ENCODE measurements at regions not wholly inside any gene's neighbourhood (a gene's known extent, or its start where the extent isn't known, plus 50 kb on each side); places are given as distances from the start of the nearest gene placed in this dataset.
"Not testable (repeated sequence)": the region's sequence is repeated elsewhere in the genome, so short reads cannot be mapped to it uniquely, and the experiment has no call there.

DNA sequence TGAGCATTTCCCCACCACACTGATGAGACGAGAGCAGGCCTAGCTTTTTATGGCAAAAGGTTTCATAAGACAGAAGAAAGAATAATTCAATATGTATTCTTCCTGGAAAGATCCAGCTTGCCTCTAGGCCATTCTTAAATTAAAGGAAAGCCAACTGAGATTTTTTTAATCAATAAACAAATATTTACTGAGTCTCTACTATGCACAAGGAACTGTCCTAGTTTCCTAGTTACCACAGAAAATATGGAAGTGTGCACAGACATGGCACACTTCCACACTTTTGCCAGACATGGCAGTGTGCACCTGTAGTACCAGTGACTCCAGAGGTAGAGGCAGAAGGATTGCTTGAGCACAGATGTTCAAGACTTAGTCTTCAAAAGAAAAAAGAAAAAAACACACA, 281.0 kb downstream of the CETN3 start:
- no peak for DNase-seq

DNA sequence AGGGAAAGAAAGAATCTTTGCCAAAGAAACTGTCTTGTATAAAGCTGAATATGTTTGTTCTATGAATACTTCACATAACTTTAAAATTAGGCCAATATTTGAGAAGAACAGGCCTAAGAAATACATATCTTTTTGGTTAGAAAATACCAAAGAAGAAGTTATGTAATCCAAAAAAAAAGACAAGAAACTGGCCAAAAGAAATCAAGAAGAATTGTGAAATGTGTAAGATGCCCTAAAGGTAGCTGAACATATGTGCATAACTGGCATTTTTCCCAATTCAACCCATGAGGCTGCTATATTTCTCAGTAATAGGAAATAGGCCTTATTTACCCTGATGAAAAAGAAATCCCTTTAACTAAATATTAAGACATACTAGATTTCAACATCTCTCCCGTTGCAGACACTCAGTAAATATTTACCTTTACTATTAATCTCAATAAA, 290.0 kb downstream of the CETN3 start:
- DNase-seq, result no peak

DNA sequence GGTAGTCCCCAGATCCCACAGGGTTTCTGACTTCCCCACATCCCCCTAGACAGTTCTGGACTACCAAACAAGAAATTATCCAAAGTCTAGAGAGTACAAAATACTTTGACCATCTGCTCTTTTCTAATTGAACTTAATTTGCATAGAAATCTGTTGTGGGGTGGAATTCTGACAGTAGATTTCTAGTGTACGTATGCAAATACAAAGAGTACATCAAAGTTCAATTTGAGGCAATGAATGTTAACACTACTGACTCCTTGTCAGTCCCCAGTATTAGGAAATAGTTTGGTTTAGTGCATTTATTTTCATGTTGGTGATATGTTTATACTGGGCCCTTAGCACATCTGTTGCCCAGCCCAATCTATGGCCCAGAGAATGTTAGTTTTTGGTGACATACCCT, 292.6 kb downstream of the CETN3 start:
- no peak for DNase-seq

DNA sequence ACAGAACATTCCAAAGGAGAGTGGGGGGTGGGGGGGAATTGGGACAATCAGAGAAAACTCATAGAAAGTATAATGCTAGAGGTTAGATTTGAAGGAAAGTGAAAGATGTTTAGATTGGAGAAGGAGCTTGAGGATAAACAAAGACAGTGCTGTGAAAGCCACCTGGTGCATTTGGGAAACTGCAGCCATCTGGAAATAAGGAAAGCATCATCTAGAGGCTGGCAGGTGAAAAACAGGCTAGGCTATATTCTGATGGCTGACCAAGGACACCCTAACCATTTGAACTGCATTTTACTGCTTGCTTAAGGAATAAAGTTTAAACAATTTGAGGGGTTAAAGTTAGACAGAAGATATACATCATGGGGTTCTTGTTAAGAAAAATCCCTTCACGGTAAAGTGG, 296.4 kb downstream of the CETN3 start:
- no peak for DNase-seq

DNA sequence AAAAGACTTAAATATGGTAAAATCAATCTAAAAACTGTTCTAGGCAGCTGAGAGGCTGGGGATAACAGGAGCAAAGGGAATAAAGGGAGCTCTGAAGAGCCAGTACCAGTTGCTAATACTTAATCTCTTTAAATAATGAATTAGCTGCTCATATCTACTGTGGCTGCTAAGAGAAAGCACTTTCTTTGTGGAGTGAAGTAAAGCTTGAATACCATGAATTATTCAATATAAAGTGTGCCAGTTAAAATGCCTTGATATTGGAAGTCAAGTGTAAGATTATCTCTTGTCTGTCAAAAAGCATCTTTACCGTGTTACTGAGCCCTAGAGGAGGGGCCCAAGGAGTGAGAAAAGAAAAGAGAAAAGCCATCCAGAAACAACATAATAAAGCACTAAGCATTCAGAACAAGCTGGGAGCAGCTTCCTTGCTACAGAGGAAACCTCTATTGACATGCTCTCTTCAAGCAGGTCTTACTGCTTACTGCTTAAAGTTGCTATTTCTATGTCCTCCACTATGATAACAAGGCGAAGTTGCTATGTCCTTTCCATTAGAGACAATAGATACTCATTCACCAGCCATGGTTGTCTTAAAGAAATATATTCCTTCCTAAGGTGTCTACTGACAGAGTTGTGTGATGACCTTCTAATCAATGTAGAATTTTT, 297.4 kb downstream of the CETN3 start:
- DNase-seq, result no peak

DNA sequence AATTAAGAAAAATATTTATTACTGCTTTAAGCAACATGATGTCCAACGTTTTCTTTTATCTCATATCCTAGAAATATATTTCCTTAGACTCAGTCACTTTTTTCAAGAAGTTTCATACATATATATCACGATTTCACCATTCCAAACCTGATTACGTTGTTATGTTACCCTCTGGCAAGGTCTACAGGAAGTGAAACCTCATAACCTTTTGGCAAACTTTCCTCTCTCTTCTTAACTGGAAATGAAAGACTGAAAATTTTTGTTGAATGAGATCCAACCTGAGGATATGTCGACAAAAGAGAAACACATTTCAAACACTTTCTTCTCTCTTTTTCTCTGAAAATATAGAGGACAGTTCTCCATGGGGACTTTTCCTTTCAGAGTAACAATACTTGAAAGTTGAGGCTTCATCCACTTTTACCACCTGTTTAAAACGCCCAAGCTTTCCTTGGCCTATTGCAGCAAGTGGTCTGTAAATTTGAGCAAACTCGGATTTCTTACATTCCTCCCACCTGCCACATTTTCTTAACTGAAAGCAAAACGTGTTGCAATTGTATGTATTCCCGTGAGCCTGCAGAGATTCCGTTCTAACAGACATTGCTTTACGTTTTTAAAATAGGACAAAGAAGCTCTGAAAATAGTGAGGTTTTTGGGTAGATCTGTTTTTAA, 298.1 kb downstream of the CETN3 start:
- no peak for DNase-seq

DNA sequence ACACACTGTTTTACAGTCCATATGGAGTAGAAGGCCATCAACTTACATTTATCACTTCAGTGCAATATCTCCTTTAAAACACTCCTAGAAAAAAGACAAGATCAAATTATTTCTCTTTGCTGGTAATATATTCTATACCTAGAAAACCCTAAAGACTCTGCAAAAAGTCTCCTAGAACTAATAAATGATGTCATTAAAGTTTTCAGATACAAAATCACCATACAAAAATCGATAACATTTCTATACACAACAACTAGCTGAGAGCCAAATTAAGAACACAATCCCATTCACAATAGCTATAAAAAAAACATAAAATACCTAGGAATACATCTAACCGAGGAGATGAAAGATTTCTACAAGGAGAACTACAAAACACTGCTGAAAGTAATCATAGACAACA, 300.3 kb downstream of the CETN3 start:
- DNase-seq, result no peak

DNA sequence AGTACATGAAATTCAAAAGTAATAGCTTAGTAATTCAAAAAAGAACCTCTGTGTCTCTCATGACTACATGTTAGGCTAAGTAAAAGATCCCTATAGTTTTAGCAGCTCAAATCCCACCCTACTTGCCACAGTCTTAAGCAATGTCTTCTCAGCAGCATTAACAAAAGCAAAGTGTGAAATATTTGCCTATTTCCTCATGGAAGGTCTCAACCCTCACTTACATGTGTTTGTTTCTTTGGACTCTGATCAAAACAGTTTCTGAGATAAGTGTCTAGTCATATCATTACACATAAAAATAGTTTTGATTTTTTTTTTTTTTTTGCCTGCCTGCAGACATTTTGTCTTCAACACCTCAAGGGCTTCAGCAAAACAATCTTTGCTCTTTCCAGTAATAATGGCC, 310.5 kb downstream of the CETN3 start:
- no peak for DNase-seq

DNA sequence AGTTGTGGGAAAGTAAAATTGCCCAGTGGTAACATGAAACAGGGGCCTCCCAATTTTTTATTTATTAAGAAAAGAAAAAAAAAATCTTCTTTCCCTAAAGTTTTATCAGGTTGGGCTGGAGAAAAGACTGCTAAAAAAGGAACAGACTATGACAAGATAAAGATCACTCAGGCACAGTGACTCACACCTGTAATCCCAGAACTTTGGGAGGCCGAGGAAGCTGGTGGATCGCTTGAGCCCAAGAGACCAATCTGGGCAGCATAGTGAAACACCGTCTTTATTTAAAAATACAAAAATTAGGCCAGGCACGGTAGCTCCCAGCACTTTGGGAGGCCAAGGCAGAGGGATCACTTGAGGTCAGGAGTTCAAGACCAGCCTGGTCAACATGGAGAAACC, 312.5 kb downstream of the CETN3 start:
- DNase-seq, result no peak

DNA sequence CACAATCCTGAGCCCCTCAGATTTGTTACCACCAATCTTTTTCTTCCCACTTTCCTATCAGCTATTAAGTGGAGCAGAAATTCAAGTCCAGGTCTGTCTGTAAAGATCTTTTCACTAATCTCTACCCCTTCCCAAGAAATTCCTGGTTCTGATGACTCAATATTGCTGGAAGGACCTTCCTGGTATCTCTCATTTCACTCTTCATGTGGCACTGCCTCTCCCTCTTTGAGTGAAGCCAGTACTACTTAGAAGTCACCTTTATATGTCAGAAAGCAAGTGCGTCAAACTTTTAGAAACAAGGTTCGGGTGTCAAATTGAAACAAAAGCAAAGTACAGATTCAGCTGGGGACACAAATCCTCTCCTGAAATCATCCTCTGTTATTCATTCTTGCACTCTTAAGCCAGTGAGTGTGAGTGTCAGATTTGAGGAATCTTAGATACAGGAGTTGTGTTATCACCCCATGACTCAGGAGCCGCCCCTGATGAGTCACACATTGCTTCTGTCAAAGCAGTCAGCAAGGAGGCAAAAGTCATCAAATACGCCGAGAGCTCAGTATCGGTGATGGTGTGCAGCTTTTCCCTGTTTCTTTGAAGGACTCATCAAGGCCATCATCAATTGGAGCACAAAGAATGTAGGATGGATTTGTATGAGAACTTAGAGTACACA, 313.0 kb downstream of the CETN3 start:
- DNase-seq, result no peak

DNA sequence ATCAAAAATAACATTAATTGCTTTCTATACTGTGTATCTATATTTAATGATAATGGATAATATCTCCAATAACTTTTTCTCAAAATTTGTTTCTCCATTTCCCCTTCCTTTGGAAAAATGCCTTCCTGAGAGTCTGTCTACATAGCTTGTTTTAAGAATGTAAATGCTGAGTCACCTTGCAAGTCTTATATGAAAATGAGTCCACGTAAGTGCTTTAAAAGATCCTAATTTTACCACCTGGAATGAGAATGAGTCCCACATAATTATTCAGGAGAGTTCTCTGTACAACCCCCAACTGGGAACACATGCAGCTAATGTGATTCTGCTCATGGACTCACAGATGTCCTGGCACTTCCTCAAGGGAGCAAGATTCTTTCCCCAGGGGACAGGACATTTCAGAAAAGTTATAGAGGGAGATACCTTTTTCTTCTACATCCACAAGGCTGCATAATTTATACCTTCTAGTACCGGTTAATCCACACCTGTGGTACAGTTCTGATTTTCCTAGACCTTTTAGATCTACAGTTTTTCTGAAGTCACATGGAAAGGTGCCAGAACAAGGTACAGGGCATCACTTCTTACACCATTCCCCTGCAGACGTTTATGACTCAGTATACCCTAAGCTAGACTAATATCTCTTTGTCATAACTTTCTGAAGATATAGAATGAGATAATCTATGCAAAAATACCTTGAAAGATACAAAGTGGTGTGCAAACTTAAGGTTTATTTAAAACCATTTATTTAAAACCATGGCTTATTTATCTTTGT, 314.1 kb downstream of the CETN3 start:
- no peak for DNase-seq

DNA sequence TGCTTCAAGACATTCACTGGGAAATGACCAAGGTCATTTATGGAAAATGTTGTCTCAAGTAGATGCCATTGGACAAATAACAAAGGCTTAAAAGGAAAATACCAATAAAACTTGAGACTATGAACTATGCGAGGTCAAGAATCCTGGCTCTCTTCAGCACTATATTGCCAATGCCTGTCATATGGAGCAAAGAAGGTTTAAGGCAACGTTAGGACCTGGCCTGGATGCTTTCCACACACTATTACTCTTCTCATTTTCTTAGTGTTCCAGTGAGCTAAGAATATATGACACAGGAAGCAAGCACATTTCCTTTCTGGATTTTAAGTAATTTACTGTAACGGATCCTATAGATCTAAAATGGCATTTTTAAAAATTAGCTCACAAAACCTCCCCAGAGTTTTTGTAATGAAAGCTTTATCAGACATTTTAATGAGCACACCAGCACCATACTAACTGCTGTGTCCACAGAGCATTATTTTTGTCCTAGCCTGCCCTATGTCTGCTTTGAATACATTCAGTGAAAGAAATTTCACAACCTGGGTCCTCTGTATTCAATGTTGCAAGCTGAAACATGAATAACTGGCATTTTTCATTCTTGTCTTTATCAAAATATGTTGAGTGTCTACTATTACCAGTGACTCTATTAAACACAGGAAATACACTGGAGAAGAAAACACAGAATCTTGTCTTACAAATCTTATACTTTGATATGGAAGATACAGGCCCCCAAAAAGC, 315.6 kb downstream of the CETN3 start:
- no peak for DNase-seq

DNA sequence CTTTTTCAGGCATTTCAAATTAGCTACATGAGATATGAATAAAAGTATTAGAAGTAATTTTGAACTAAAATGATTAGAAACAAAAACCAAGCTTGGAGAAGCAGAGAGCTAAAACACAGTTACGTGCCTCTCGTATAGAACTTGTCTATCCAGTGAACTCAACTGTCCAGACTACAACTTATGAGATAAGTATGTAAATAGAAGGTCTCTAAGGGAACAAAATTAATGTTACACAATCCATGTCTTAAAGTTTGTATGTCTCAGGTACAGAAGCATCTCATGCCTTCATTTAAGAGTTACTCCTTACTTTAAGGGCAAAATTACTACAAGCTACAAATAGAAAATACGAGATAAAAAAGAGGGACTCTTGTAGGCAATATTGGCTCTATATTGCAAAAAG, 316.8 kb downstream of the CETN3 start:
- no peak for DNase-seq

DNA sequence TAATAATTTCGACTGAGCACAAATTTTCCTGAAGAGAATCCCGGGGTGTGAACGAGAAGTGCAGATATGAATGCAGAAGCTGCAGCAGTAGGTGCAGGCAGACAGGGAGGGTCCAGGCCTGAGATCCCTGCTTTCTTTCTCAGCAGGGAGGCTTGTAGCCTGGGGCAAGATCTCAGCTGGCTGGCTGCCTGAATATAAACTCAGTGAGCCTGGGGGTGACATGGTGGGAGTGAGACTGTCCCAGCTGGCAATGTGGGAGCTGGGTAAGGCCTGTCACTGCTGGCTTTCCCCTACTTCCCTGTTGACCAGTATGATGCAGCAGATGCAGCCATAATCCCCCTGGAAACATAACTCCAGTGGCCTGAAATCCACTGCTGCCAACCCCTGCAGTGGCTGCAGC, 325.2 kb downstream of the CETN3 start:
- no peak for DNase-seq

DNA sequence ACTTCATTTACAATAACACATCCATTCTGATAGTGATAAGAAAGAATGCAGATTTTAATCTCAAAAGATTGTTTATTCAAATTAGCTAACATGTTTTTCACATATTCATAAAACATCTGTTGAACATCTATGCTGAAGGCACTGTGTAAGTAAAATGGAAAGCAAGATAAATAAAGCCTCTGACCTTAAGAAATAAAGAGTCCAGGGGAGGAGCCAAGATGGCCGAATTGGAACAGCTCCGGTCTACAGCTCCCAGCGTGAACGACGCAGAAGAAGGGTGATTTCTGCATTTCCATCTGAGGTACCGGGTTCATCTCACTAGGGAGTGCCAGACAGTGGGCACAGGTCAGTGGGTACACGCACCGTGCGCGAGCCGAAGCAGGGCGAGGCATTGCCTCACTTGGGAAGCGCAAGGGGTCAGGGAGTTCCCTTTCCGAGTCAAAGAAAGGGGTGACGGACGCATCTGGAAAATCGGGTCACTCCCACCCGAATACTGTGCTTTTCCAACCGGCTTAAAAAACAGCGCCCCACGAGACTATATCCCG, 336.5 kb downstream of the CETN3 start:
- not testable (repeated sequence) for DNase-seq

DNA sequence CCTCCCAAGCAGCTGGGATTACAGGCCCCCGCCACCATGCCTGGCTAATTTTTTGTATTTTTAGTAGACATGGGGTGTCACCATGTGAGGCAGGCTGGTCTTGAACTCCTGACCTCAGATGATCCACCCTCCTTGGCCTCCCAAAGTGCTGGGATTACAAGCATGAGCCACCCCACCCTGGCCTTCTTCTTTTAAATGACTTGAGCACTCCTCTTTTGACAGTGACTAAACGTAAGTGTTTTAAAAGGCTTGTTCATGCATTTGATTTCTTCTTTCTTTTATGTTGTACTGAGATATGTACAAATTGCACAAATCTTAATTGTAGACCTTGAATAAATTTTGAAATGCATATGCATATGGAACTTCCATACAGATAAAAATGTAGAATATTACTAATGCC, 337.9 kb downstream of the CETN3 start:
- no peak for DNase-seq

DNA sequence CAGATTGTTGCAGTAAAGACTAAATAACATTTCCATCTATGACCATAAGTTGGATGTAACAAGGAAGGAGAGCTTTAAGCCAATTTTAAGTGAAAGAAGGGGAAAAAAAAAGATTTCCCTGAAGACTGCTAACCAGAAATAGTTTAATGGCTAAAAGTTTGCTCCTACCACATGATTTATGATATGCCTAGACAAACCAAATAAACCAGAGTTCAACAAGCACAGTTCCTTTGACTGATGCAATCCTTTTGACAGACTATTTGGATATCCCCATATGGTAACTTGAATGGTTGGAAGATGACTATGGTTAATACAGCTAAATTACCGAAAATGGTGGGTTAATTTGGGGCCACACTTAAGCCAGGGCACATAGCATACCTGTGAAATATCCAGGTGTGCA, 338.5 kb downstream of the CETN3 start:
- DNase-seq, result no peak

DNA sequence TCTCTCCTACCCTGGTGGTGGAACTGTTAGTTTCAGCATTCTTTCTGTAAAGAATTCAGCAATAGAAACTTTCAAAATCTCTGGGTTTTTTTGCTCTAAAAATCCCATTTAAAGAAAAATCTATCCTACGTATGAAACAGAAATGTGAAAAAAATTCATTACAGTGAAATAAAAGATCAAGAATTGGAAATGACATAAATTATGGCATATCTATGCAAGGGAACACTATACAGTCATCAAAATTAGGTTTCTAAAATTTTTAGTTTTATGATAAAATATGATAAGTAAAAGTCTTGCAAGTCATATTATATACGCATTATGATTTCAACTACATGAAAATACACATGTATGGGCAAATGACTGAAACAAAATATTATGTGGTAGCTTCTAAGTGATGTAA, 342.6 kb downstream of the CETN3 start:
- no peak for DNase-seq

DNA sequence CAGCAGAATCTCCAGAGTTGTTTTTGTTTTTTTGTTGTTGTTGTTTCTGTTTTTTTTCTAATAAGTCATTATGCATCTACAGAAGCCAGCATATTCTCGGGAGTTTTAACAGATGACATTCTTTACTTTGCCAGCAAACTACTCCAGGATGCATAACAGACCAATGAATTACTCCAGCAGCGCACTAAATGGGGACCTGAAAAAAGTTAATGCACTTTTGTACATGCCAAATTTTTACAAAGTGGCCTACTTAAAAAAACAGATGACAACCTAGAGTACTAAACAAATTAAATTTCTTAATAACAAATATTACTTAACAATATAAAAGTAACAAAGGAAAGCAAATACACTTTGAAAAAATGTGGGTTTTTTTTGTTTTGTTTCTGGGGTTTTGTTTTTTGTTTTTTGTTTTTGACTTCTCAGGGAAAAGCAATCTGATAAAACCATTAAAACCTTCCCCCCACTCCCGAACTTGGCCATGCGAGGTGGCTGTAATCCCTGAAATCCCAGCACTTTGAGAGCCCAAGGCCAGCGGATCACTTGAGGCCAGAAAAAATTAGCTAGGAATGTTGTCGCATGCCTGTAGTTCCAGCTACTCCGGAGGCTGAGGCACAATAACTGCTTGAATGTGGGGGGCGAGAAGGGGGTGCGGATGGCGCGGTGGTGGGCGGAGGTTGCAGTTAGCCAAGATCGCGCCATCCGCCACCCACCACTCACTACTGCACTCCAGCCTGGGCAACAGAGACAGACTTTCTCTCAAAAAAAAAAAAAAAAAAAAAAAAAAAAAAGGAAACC, 352.4 kb downstream of the CETN3 start:
- no peak for DNase-seq

DNA sequence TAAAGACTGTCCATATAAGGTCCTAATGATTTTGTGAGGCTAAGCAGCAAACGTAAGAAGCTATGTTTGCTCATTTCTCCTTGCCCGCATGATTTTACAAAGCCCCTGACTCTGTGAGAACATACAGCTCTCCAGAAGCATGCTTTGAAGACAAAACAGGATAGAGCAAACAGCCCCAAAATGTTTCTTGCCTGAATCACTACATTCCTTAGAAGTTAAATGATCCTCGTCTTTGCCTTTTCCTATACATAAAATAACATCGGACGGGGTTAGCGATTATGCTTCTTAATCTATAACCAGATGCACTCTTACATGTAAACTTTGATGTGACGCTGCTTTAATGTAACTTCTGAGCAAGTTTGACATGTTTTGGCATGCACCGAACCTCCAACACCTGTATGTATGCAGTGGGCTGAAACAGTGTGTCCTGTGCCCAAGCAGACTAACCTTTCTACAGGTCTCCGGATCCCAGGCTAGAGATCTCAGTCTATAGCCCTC, 353.7 kb downstream of the CETN3 start:
- DNase-seq, result no peak

DNA sequence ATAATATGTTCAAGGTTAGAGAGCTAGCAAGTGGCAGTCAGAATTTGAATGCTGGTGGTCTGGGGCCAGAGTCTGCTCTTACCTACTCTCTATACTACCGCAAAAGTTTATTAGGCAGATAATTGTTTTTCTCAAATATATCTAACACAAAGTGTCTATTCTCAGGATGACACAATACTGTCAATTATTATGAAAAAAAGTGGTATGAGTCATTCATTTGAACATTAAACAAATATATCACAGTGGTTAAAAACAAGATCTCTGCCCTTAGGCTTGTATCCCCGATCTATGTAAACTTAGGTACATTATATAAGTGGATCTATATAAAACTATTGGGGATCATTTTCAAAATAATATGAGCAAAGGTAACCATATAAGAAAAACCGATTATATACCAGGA, 354.9 kb downstream of the CETN3 start:
- DNase-seq, result no peak

DNA sequence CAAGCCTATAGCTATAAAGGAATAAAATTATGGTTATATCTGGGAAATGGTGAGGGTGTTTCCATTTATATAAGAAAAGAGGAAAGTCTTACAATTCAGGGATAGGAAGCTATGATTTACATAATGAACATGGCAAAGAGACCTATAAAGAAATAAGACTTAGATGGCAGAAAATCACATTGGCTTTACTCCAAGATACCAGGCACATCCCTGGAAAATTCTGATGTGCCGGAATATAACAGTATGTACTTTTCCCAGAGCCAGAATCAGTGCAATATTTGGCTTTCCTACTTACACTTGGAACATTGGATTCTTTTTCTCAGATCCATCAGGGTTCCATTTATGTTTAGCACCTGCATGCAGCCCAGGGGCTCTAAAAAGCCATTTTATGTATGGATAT, 357.8 kb downstream of the CETN3 start:
- DNase-seq, result no peak
